Bronchial epithelial cell (primary cell): ENCODE measurements at regions not wholly inside any gene's neighbourhood (a gene's known extent, or its start where the extent isn't known, plus 50 kb on each side); places are given as distances from the start of the nearest gene placed in this dataset.

Experiments used
- DNase-seq: peaks from one replicate; pipeline ENCODE4 v3.0.0-alpha.2; 2010; ENCODE audit warnings: low read depth
- FAIRE-seq: peaks from 2 replicates; lab custom pipeline; 2011; peaks lifted over from hg19 to GRCh38; lab: Jason Lieb, UNC
- H3K27me3 ChIP-seq: 2 replicates; pipeline ENCODE4 v1.5.1; 2011; ENCODE audit warnings: low read length; ENCODE audit not compliant: control insufficient read depth, insufficient read depth
- H3K36me3 ChIP-seq: 2 replicates; pipeline ENCODE4 v1.5.1; 2011; ENCODE audit warnings: low read length; ENCODE audit not compliant: control insufficient read depth, insufficient read depth
- H3K4me3 ChIP-seq: 2 replicates; pipeline ENCODE4 v1.5.1; 2011; ENCODE audit warnings: mild to moderate bottlenecking, low read depth, low read length, control low read depth
- TF ChIP-seq, protein P1 (sequence below): IDR thresholded peaks from 2 replicates; pipeline ENCODE4 v1.5.1; 2011; ENCODE audit warnings: mild to moderate bottlenecking, moderate library complexity, low read length, control low read depth, inconsistent platforms; ENCODE audit not compliant: insufficient read depth, severe bottlenecking

DNA sequence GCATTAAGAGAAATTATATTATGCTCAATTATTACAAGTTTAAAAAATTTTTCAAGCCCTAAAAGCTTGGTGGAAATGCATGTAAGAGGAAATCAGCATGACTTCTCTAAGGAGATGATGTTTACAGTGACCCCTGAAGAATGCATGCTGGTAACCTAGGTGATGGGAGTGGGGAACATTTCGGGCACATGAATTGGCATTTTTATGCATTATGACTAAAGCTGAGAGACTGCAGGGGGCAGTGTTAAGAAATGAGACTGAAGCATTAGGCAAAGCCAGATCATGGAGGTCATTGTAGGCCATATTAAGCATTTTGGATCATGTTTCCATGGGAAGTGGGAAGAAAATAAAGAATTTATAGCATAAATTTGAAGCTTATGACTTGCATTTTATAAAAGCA is 421.3 kb downstream of the FAT4 start:
- no peak overlapping the region for H3K4me3 ChIP-seq
- no peaks in the 10 kb centered on the region for H3K36me3 ChIP-seq
- no peak for FAIRE-seq
- no peaks in the 10 kb centered on the region for H3K27me3 ChIP-seq
- TF ChIP-seq, protein P1, sequence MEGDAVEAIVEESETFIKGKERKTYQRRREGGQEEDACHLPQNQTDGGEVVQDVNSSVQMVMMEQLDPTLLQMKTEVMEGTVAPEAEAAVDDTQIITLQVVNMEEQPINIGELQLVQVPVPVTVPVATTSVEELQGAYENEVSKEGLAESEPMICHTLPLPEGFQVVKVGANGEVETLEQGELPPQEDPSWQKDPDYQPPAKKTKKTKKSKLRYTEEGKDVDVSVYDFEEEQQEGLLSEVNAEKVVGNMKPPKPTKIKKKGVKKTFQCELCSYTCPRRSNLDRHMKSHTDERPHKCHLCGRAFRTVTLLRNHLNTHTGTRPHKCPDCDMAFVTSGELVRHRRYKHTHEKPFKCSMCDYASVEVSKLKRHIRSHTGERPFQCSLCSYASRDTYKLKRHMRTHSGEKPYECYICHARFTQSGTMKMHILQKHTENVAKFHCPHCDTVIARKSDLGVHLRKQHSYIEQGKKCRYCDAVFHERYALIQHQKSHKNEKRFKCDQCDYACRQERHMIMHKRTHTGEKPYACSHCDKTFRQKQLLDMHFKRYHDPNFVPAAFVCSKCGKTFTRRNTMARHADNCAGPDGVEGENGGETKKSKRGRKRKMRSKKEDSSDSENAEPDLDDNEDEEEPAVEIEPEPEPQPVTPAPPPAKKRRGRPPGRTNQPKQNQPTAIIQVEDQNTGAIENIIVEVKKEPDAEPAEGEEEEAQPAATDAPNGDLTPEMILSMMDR, result no peak
- peak; percentile 27 for DNase-seq

DNA sequence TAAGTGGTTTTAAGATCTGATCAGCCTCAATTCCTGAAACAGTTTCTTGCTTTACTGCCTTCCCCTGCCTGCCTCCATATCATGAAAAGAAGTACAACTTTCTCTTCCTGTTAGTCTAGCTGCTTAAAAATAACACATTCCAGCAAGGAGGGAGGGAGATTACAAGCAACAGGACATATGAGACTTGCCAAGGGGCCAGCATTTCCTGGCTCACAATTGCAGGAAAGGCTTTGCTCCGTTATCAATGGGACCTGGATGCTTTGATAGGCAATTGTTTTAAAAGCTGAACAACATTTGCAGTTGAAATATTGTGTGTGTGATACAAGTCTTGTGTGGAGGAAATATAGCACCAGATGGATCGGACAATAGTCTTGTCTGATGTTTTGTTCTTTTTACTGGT is 425.0 kb downstream of the FAT4 start:
- FAIRE-seq, result no peak
- H3K4me3 ChIP-seq, result no peak overlapping the region

DNA sequence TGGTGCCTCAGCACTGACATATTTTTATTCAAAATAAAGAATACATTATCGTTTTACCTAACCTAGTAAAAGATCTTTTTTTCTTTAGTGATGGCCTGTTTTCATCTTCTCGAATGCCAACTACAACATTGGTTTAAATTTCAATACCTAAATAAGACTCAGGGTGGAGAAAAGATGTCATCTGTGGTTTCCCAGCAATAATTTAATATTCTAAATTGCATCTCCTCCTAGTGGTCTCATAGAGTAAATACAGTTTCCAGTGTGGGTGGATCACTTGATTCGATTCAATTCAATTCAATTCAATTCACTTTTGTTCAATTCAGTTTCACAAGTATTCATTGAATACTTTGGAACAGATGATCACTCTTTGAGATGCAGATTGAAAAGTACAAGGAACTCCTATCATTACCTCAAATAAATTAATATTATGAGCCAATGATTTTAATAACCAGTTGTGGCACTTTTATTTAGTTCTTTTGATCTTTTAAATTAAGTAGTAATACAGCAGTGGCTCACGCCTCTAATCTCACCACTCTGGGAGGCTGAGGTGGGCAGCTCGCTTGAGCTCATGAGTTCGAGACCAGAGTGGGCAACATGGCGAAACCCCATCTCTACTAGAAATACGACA is 427.2 kb downstream of the FAT4 start:
- TF ChIP-seq, protein P1, result peak; percentile 46
- Histone ChIP-seq H3K4me3 (no peak overlapping the region), H3K27me3 (no peaks in the 10 kb centered on the region), H3K36me3 (no peaks in the 10 kb centered on the region)
- no peak for FAIRE-seq
- peak; percentile 55 for DNase-seq

More for the DNA sequence above, 425.0 kb downstream of the FAT4 start:
- Histone ChIP-seq H3K36me3 (no peaks in the 10 kb centered on the region), H3K27me3 (no peaks in the 10 kb centered on the region)
- no peak for DNase-seq
- TF ChIP-seq, protein P1, result no peak

DNA sequence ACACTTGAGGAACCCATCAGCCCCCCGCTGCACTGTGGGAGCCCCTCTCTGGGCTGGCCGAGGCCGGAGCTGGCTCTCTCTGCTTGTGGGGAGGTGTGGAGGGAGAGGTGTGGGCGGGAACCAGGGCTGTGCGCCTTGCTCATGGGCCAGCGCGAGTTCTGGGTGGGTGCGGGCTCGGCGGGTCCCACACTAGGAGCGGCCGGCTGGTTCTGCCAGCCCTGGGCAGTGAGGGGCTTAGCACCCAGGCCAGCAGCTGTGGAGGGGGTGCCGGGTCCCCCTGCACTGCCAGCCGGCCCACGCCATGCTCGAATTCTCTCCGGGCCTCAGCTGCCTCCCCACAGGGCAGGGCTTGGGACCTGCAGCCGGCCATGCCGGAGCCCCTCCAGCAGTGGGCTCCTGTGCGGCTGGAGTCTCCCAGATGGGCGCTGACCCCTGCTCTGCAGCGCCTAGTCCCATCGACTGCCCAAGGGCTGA is 430.2 kb downstream of the FAT4 start:
- Histone ChIP-seq H3K36me3 (no peaks in the 10 kb centered on the region), H3K27me3 (no peaks in the 10 kb centered on the region), H3K4me3 (no peak overlapping the region)
- TF ChIP-seq, protein P1, result no peak
- no peak for FAIRE-seq
- DNase-seq, result no peak

DNA sequence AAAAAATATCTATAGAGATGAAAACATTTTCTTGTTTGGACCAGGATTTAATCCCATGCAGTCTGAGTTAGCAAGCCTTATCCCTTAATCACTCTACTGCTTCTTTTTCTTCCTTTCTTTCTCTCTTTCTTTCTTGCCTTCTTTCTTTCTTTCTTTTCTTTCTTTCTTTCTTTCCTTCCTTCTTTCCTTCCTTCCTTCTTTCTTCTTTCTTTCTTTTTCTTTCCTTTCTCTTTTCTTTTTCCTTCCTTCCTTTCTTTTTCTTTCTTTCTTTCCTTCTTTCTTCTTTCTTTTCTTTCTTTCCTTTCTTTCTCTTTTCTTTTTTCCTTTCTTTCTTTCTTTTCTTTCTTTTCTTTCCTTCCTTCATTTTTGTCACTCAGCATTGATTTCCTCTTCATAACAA is 434.6 kb downstream of the FAT4 start:
- Histone ChIP-seq H3K36me3 (no peaks in the 10 kb centered on the region), H3K4me3 (no peak overlapping the region), H3K27me3 (no peaks in the 10 kb centered on the region)
- DNase-seq (no peak), FAIRE-seq (no peak)
- TF ChIP-seq, protein P1, result no peak

DNA sequence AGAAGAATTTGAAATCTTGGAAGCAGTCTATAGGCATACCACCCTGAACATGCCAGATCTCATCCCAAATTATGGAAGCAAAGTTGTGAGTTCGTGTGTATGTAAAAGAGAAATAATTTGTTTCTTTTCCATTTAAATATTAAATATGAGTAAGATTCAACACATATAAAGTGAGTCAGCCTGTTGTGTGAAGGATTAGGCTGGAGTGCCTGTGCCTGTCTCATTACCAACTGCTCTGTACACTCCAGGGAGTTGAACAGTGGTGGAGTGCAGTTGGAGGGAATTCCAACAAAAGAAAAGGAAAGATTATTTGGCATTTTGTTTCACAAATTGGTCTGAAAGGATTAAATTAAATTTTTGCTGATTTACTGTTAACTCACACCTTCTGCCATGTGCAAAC is 435.6 kb downstream of the FAT4 start:
- FAIRE-seq (no peak), DNase-seq (no peak)
- Histone ChIP-seq H3K27me3 (no peaks in the 10 kb centered on the region), H3K36me3 (no peaks in the 10 kb centered on the region), H3K4me3 (no peak overlapping the region)
- TF ChIP-seq, protein P1, result no peak
